SJSA1 (cell line): ENCODE measurements at regions not wholly inside any gene's neighbourhood (a gene's known extent, or its start where the extent isn't known, plus 50 kb on each side); places are given as distances from the start of the nearest gene placed in this dataset.

Experiments
- DNase-seq, 2 experiments: peaks; one replicate each; pipeline ENCODE4 v3.0.0-alpha.2; 2015 to 2020; ENCODE audit warnings: low spot score in 2 of 2, low read depth in 1 of 2
- H3K27ac ChIP-seq: fragments of 250-450 bp; sonication (Bioruptor Pico); 2 replicates; pipeline ENCODE4 v1.5.1; 2020; ENCODE audit warnings: mild to moderate bottlenecking, moderate library complexity
- H3K27me3 ChIP-seq: fragments of 250-450 bp; sonication (Bioruptor Pico); replicated peaks from 2 replicates; pipeline ENCODE4 v1.5.1; 2020; ENCODE audit warnings: mild to moderate bottlenecking, moderate library complexity
- H3K36me3 ChIP-seq: fragments of 250-450 bp; sonication (Bioruptor Pico); 2 replicates; pipeline ENCODE4 v1.5.1; 2020; ENCODE audit warnings: mild to moderate bottlenecking
- H3K4me1 ChIP-seq: fragments of 250-450 bp; sonication (Bioruptor Pico); replicated peaks from 2 replicates; pipeline ENCODE4 v1.6.1; 2021; ENCODE audit warnings: mild to moderate bottlenecking
- H3K4me3 ChIP-seq: fragments of 250-450 bp; sonication (Bioruptor Pico); 2 replicates; pipeline ENCODE4 v1.5.1; 2020; ENCODE audit warnings: mild to moderate bottlenecking
- H3K9me3 ChIP-seq: fragments of 250-450 bp; sonication (Bioruptor Pico); replicated peaks from 2 replicates; pipeline ENCODE4 v1.5.1; 2020; ENCODE audit warnings: mild to moderate bottlenecking

DNA sequence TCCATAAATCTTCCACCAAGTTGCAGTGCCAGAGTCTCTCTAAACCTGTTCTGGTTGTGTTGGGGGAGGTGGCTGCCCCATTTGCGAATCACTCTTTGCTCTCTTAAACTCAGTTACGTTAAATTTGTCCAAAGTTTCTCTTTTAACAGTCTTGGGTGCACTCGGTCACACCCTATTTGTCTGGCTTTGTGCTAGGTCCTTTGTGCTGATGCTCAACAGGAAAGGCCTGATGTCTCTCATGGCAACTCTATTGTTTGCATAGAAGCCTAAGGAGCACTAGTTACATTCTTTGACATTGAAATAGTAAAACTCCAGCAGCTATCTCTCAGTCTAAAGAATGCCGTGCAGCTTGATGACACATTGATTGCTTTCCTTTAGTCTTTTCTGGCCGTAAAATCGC is 105.1 kb downstream of the TRMT11 start:
- Histone ChIP-seq H3K4me3 (no peak overlapping the region), H3K4me1 (no peaks in the 10 kb centered on the region), H3K27ac (no peak overlapping the region), H3K36me3 (no peaks in the 10 kb centered on the region), H3K9me3 (no peaks in the 10 kb centered on the region; the same call in 1 of the 2 replicates), H3K27me3 (no peaks in the 10 kb centered on the region)
- no peak for DNase-seq

- Histone ChIP-seq H3K4me1 (no peaks in the 10 kb centered on the region), H3K4me3 (no peak overlapping the region), H3K27me3 (no peaks in the 10 kb centered on the region), H3K9me3 (no peaks in the 10 kb centered on the region; the same call in 1 of the 2 replicates), H3K36me3 (no peaks in the 10 kb centered on the region), H3K27ac (no peak overlapping the region)
- no peak for DNase-seq
Observed at GRCh38 chr6:126093108-126093507, 106.8 kb downstream of the TRMT11 start.

GRCh38 chr6:126094411-126094810 is 108.1 kb downstream of the TRMT11 start:
- Histone ChIP-seq H3K4me3 (no peak overlapping the region), H3K4me1 (no peaks in the 10 kb centered on the region), H3K36me3 (no peaks in the 10 kb centered on the region), H3K27me3 (no peaks in the 10 kb centered on the region), H3K9me3 (no peaks in the 10 kb centered on the region; the same call in 1 of the 2 replicates), H3K27ac (no peak overlapping the region)
- no peak for DNase-seq

- DNase-seq = no peak
- H3K27me3 ChIP-seq = no peaks in the 10 kb centered on the region
Observed at GRCh38 chr6:126100386-126100785, 114.0 kb downstream of the TRMT11 start.

GRCh38 chr6:126102358-126102757 is 116.0 kb downstream of the TRMT11 start:
- no peak for DNase-seq
- H3K27ac ChIP-seq = no peak overlapping the region
- H3K27me3 ChIP-seq = no peaks in the 10 kb centered on the region
- H3K4me1 ChIP-seq = no peaks in the 10 kb centered on the region
- no peak overlapping the region for H3K4me3 ChIP-seq
- no peaks in the 10 kb centered on the region for H3K9me3 ChIP-seq
- H3K36me3 ChIP-seq = no peaks in the 10 kb centered on the region

More at GRCh38 chr6:126100386-126100785, 114.0 kb downstream of the TRMT11 start:
- Histone ChIP-seq H3K4me1 (no peaks in the 10 kb centered on the region), H3K9me3 (no peaks in the 10 kb centered on the region), H3K36me3 (no peaks in the 10 kb centered on the region), H3K27ac (no peak overlapping the region), H3K4me3 (no peak overlapping the region)

DNA sequence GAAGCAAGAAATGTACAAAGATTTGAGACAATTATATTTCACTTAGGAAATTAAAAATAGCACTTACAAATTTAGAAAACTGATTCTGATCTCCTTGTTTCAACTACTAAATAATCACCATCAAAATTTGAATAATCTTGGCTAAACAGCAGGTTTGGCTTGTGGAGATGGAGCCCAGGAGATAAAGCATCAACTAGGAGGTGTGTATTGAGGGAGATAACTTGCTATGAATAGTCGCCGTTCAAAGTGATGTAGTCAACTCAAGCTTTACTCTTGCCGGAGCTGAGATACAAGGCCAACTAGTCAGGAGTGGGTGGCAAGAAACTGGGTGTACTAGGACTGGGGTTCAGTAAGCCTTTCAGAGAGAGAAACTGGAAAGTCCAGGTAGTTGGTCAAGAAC is 117.7 kb downstream of the TRMT11 start:
- Histone ChIP-seq H3K4me1 (no peaks in the 10 kb centered on the region), H3K4me3 (no peak overlapping the region), H3K27ac (no peak overlapping the region), H3K36me3 (no peaks in the 10 kb centered on the region), H3K27me3 (no peaks in the 10 kb centered on the region), H3K9me3 (no peaks in the 10 kb centered on the region)
- DNase-seq = no peak

DNA sequence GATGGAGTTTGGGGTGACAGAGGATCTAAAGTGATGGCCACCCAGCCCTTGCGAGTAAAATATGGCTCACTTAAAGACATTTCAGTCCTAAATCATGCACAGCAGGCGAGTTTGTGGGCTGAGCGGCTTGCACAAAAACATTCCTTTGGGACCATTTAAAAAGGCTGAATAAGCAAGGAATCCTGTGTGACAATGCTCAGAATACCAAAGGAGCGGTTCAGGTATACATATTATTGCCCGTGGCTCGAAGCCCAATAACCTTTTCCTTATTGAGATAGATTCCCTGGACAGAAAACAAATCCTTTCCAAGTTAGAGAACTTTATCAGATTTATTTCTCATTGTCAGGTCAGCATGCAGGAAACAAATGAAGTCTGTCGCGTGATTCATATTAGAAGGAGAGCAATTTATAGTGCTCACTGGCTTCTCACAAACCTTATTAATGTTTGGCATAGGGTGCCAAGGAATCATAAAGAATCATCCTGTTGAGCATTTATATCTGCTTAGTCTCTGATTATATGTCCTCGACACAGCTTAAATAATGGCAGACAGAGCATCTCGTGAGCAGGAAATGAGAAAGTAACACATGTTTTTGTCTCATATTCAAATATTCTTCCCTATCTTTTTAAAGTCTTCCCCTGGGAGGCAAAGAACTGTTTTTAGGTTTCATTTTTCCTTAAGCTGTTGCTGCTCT is 121.3 kb downstream of the TRMT11 start:
- no peak for DNase-seq
- no peaks in the 10 kb centered on the region for H3K27me3 ChIP-seq
- no peaks in the 10 kb centered on the region for H3K36me3 ChIP-seq
- H3K4me3 ChIP-seq = no peak overlapping the region
- no peaks in the 10 kb centered on the region for H3K4me1 ChIP-seq
- H3K9me3 ChIP-seq = no peaks in the 10 kb centered on the region
- no peak overlapping the region for H3K27ac ChIP-seq

DNA sequence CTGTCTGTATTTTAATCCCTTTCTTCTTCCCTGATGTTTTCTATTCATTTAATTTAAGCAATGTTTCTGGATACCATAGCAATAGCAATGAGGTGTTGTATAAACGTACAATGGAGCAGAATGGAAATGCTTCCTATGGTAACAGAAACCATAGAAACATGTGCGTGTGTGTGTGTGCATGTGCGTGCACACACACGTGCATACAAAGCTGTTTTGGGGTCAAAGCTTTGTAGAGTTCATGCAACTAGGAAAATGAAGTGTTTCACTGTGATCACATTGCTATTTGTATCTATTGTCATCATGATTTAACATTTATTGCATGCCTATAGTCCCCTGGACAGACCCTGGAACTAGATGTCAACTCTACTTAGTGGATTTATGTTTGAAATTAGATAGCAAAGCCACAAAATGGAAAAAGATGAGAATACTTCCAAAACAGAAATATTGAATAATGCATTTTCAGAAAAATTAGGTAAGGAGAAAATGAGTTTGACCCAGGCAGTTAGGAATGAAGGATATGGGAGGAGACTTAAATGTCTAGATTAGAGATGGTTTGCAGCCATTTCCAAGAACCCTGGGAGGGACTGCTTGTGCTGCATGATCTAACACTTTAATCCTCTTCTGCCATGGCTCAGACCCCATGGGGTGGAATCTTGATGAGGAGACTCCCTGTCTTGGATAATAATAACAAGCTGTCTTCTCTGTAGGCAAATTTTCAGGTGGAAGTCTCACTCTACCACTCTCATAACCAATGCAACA is 124.4 kb downstream of the TRMT11 start:
- Histone ChIP-seq H3K36me3 (no peaks in the 10 kb centered on the region), H3K27ac (no peak overlapping the region), H3K4me1 (no peaks in the 10 kb centered on the region), H3K9me3 (no peaks in the 10 kb centered on the region), H3K27me3 (no peaks in the 10 kb centered on the region), H3K4me3 (no peak overlapping the region)
- no peak for DNase-seq

DNA sequence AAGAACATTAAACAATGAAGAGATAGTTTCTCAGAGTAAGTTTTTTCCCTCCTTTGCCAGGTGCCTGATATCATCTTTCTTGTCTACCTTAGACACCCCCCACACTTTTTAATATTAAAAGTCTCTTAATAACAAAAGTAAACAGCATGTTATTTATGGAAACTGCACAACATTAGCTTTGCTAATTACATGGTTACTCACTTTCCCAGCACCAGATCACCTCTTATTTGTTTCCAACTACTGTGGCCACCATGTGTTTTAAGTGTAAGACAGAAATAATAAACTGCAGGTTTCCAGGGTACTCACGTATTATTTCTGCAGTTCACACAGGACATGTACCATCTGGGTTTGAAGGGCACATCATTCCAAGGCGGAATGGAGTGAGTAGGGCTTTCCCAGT is 125.0 kb downstream of the TRMT11 start:
- Histone ChIP-seq H3K27me3 (no peaks in the 10 kb centered on the region), H3K4me1 (no peaks in the 10 kb centered on the region), H3K4me3 (no peak overlapping the region), H3K9me3 (no peaks in the 10 kb centered on the region), H3K27ac (no peak overlapping the region), H3K36me3 (no peaks in the 10 kb centered on the region)
- DNase-seq = no peak

- no peak for DNase-seq
- Histone ChIP-seq H3K27ac (no peak overlapping the region), H3K4me3 (no peak overlapping the region)
Observed at GRCh38 chr6:126112171-126112632, 125.9 kb downstream of the TRMT11 start.

DNA sequence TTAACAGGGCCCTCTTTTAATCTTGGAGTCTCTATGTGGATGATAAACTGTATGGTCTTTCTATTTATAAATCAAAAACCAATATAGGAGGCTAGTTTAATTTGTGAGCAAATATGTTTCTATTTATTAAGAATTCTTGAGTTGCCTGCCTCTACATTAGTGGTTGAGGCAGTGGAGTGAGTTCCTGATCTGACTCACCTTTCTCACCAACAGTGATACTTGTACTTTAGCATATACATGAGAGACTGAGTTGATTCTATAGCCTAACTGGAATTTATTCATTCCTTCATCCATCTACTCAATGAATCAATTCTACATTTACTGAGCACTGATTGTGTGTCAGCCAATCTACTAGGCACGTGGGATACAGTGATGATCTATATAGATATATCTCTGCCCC is 126.9 kb downstream of the TRMT11 start:
- no peak overlapping the region for H3K27ac ChIP-seq
- H3K9me3 ChIP-seq = no peaks in the 10 kb centered on the region
- H3K4me1 ChIP-seq = no peaks in the 10 kb centered on the region
- H3K4me3 ChIP-seq = no peak overlapping the region
- no peak for DNase-seq
- H3K27me3 ChIP-seq = no peaks in the 10 kb centered on the region
- no peaks in the 10 kb centered on the region for H3K36me3 ChIP-seq

More at GRCh38 chr6:126112171-126112632, 125.9 kb downstream of the TRMT11 start:
- Histone ChIP-seq H3K4me1 (no peaks in the 10 kb centered on the region), H3K9me3 (no peaks in the 10 kb centered on the region), H3K27me3 (no peaks in the 10 kb centered on the region), H3K36me3 (no peaks in the 10 kb centered on the region)

GRCh38 chr6:126117251-126117650 is 130.9 kb downstream of the TRMT11 start:
- Histone ChIP-seq H3K4me3 (no peak overlapping the region), H3K27me3 (no peaks in the 10 kb centered on the region), H3K9me3 (no peaks in the 10 kb centered on the region), H3K36me3 (no peaks in the 10 kb centered on the region), H3K27ac (no peak overlapping the region), H3K4me1 (no peaks in the 10 kb centered on the region)
- DNase-seq = no peak

- no peak overlapping the region for H3K27ac ChIP-seq
Observed at GRCh38 chr6:126118058-126118755, 131.9 kb downstream of the TRMT11 start.

DNA sequence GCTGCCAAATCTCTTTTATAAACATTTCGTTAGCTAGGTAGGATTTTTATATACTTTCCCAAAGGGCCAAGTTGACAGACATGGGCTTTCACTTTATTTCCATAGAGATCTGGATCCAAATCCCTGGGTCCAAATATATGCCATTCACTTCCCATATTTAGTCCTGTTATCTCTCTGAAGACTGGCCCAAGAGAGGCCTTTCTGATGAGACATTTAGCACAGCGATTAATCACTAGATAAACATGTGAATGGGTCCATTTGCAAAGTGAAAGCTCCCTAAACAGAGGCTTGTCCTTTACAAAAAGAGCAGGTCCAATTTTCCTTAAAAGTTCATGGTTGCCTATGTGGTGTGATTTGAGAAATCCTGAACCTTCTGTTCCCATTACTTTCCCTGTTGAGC is 132.6 kb downstream of the TRMT11 start:
- H3K9me3 ChIP-seq = no peaks in the 10 kb centered on the region
- H3K27ac ChIP-seq = no peak overlapping the region
- H3K4me1 ChIP-seq = no peaks in the 10 kb centered on the region
- DNase-seq = no peak
- H3K36me3 ChIP-seq = no peaks in the 10 kb centered on the region
- no peaks in the 10 kb centered on the region for H3K27me3 ChIP-seq
- H3K4me3 ChIP-seq = no peak overlapping the region

More at GRCh38 chr6:126118058-126118755, 131.9 kb downstream of the TRMT11 start:
- DNase-seq = no peak
- H3K36me3 ChIP-seq = no peaks in the 10 kb centered on the region
- no peak overlapping the region for H3K4me3 ChIP-seq
- no peaks in the 10 kb centered on the region for H3K4me1 ChIP-seq
- no peaks in the 10 kb centered on the region for H3K9me3 ChIP-seq
- H3K27me3 ChIP-seq = no peaks in the 10 kb centered on the region
